HG02870 (cell line): ENCODE measurements at regions not wholly inside any gene's neighbourhood (a gene's known extent, or its start where the extent isn't known, plus 50 kb on each side); places are given as distances from the start of the nearest gene placed in this dataset.

Source experiments
- ATAC-seq: cut with Tn5 transposase; IDR thresholded peaks from one replicate; pipeline ENCODE4 v1.9.1; 2021; ENCODE audit warnings: mild to moderate bottlenecking, moderate library complexity; ENCODE audit not compliant: unreplicated experiment

DNA sequence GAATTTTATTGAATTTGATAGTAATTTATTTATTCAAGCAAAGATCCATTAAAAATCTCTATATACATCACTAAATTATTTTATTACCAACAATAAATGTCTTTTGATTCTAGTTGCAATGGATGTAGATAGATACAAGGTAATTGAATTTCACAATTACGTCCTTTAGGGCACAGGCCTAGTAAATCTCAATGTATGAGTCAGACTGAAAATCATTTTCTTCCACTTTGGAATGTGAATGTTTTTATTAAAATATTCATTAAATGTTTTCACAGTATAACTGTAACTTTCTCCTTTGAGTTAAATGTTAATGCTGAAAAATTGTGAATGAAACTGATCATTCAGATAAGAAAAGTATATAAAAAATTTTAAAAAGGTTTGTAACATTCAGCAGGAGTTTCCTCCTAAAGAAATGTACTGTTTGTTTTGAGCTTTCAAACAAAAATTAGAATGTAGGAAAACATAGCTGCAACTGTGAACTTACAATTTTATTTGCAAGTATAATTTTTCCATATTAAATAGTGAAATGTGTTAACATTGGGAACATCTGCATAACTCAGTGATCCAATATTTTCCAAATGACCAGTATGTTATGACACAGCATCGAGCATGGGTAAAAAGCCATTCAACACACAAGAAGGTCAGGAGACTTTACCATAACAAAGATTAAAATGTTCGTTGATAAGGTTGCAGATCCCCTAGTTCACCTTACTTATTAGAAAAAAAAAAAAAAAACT, 663.7 kb downstream of the METTL4 start:
- ATAC-seq = no peak

DNA sequence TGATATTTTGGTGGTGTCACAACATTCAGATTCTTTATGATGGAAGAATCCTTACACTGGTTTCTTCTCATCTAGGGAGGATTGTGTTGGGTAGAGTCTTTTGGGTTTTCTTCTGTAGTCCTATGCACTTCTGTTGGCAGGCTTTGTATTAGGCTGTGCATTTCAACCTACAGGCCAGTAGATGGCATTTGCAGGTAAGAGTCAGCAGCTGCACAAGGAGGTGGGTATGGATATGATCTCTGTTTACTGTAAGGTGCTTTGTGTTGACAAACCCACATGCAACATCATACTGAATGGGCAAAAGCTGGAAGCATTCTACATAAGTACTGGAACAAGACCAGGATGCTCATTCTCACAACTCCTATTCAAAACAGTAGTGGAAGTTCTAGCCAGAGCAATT, 656.8 kb downstream of the METTL4 start:
- no peak for ATAC-seq

DNA sequence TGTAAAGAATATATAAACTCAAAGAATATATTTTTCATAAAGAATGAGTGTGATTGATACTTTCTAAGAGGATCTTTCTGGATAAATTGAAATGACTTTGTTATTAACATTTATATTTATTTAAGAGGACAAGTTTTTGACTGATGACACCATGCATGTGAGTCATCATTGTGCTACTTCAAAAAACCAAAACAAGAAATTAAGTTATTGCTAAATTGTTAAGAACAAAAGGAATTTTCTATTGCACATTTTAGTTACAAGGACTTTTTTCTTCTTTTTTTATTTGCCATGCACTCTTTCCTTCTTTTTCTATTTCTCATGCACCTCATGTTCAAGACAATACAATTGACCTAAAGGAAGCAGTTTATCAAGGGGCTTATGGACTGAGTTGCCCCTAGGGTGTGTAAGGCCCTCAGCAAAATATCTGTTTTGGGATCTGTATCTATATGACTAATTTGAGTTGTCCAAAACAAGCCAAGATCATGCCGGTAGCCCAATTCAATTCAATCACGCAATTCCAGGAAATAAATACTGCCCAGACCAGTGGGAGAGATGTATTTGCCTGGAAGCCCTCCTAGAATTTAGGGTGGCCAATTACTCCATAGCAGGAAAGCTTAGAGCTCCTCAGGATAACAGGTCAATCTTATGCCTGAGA, 654.3 kb downstream of the METTL4 start:
- ATAC-seq = no peak

DNA sequence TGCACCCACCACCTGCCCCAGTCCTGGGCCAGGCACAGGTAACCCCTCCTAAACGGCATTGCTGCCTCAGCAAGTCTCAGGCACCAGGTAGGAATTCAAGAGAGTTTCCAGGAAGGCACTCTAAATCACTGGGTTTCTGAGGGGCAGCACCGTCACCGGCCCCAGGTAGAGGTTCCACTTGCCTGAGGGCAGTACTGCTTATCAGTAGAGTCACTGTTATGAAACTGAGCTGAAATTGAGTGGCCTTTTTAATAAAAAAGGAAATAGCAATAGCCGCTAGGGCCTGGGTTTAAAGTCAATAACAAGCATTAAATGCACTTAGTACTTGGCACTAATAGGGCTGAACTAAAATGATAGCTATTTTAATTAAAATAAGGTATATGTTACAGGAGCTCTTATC, 653.7 kb downstream of the METTL4 start:
- no peak for ATAC-seq

DNA sequence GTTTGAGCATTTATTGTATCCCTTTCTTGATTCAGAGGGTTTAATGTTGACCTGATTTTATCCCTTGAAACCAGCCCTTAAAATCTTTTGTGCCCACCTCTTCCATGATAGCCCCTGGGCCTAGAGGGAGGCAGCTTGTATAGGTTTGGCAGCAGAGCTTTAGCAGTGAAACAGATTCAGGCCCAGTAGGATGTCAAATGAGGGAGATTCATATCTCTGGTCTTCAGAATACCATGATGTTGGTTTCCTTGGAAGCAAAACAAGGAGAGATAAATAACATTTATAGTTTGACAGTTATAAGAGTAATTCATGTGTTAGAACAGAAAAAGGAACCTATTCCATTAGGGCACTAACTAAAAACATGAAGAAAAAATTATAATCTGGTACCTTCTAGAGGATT, 649.2 kb downstream of the METTL4 start:
- ATAC-seq = no peak

DNA sequence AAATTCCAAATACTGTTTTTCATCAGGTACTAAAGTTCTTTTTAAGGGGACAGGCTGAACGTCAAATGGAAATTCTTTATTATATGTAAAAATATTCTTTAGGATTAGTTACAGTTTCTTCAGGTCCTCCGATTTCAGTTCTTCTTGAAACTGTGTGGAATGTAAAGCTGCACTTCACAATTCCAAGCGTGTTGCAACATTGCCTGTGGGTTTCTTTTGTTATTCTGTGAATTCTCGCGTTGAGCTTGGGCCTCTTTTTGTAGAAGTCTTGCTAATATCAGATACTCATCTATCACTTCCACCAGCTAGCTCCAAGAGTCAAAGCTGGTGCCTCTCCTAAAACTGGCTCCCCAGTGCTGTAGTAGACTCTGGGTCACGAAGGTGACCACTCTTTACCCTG, 642.6 kb downstream of the METTL4 start:
- no peak for ATAC-seq

GRCh38 chr18:1929720-1930119, 641.6 kb downstream of the METTL4 start:
- ATAC-seq = no peak

- no peak for ATAC-seq
Measured at GRCh38 chr18:1930291-1931270, 640.7 kb downstream of the METTL4 start.

- no peak for ATAC-seq
Measured at GRCh38 chr18:1952486-1952885, 618.8 kb downstream of the METTL4 start.

DNA sequence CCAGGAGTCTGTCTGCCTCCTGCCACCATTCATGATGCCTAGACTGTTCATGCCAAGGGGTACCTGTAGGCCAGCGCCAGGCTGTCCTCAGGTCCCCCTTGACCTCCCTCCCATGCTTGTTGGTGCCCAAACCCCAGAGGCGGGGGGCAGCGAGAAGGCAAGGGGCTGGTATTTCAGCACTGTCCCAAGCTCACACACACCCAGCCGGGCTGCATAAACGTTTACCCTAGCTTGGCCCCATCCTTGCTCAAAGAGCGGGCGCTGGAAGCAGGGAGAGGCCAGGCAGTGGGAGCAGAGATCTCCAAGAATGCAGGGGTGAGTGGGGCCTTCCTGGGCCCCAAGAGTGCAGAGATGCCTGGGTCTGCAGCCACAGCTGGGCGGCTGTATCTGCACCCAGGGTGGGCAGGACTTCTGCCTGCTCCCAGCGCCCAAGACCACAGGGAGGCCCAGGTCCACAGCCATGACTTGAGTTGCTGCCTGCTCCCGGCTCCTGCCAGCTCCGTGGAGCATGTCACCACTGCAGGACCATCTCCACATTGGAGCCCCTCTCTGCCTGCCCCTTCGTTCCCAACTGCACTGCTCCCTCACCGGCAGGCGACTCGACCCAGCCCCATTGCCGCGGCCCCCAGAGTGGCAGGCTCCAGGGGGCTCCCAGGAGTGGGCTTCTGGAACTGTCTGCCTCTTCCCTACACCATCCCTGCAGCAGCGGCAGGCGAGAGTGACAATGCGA, 616.6 kb downstream of the METTL4 start:
- no peak for ATAC-seq

- ATAC-seq = no peak
Measured at GRCh38 chr18:1958798-1959197, 612.5 kb downstream of the METTL4 start.

DNA sequence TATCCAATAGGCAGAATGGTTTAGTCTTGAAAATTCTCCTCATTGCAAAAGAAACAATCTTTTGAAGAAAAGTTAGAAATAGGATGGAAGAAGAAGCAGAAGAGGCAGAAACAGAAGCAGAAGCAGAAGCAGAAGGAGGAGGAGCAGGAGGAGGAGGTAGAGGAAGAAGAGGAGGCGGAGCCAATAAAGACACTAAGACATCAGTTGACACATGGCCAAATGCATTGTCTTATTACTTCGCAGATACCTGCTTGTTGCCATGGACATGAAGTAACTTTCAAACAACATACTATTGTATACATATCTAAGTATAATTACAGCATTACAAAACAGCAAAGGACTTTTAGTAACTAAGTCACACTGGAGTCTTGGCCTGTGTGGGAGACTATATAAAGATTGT, 606.3 kb downstream of the METTL4 start:
- no peak for ATAC-seq

DNA sequence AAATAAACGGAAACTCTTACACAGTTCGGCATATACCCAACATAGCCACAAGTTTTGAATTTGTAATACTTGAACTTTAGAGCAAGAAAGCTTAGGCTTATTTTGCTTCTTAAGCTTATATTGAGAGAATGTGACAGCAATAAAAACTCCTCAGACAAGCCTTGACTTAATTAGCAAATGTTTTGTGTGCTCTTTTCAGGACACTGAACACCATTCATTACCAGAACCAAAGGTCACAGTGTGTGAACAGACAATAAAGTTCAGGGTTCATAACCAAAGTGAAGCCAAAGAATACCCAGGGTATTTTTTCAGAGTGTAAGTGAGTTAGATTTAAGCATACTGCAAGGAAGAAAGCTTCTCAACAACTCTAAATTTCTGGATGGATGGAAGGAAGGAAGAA, 605.8 kb downstream of the METTL4 start:
- ATAC-seq = no peak

DNA sequence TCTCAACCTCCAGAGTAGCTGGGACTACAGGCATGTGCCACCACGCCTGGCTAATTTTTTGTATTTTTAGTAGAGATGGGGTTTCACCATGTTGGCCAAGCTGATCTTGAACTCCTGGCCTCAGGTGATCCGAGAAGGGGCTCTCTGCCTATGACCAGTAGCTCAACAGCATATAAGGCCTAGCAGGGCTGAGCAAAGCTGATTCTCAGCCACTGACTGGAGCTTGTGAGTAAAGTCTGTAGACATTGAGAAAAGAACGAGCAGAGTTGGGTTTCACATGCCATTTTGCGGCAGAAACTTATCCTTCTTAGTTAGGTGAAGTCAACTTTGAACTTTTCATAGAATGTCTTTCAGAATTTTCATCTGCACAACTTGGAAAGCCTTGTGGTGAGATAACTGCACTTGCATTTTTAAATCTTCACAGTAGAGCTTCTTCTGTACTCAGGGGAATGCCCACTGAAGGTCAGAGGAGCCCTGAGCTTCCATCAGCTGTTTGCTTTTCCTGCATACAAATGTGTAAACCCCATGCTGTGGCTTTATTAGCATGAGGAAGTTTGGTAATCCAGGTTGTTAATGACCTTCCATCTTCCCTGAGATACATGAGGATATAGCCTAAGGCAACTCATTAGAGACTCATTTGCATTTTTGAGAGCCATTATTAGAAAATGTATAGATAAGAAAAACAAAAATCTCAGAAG, 602.4 kb downstream of the METTL4 start:
- no peak for ATAC-seq

GRCh38 chr18:1976484-1976883, 594.8 kb downstream of the METTL4 start:
- no peak for ATAC-seq

DNA sequence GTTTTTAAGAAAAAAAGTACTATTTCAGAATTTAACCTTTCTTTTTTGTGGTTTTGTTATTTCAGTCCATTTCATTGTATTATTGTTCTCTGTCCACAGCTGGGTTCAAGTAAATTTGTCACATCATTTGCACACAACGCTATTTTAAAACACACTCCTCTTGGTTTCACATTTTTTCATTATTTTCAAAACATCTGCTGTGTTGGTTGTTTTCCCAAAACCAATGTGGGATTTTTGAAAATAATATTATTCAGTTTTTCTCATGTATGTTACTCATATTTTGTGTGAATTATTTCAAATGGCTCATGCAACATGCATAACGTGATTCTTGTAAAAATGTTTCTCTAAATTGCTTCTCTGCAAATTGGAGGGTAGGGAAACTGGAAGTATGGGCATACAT, 589.2 kb downstream of the METTL4 start:
- no peak for ATAC-seq

DNA sequence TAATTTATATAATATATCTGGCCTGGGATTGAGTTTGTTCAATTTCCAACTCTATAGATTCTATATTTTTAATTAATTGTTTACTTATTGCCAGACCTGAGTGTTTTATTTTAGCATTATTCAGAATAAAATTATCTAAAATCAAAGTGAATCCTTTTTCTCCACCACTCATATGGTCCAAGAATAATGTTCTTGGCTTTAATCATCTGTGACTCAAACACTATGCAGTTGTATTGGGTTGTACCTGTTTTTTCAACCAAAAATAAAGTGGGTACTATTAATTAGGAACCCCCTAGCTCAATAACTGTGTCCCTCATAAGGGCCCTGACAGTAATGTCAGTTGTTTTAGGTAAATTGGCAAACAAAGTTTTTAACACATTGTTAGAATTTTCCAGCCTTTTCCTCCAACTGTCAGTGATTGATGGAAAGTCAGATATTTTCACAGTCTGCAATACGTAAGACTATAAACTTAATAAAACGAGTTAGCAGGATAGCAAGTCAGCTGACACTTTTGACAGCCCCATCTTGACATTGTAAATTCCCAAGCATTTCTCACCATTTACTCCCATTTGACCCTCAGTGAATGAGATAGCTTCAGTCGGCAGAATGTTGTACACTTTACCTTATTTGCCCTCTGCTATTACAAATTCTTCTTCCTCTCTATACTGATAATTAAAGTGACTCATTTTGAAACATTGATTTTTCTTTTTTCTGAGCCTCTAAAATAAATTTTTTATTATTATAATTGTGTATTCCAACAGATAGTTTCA, 587.4 kb downstream of the METTL4 start:
- ATAC-seq = no peak

GRCh38 chr18:1993866-1994265, 577.4 kb downstream of the METTL4 start:
- no peak for ATAC-seq

DNA sequence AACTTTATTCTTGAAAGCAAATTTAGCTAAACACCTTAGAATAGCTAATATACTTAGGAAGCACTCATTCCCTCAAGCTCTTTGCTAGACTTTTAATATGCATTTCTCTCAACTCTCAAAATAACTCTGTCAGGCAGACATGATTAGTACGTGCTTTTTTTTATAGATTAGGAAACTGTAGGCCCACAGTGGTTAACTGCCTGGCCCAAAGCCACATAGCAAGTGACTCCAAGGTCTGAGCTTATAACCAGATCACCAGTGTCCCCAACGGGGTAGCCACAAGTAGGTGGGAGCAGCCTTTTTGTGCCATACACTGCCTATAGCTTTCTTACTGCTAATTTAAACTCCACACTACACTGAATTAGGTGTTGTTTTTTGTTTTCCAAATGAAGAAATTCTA, 576.8 kb downstream of the METTL4 start:
- ATAC-seq = no peak
